ENCODE measurements at regions not wholly inside any gene's neighbourhood (a gene's known extent, or its start where the extent isn't known, plus 50 kb on each side); places are given as distances from the start of the nearest gene placed in this dataset.

DNA sequence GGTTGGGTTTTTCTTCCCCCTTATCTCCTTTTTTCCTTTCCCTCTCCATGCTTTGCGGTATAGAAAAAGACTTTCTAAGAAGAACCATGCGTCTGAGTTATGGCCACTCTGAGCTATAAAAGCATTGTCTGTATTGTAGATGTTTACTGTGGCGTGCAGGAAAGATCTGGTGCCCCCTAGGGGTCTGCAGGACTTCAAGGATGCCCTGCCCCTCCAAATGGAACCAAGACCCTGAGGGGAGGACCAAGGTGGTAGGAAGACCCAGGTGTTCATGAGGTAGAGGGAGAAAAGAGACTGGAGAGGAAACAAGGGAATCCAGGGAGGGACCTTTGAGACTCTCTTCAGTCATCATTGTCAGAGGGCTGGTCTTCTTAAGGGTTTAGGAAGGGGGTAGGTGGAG is 68.8 kb downstream of the CYP26A1 start:
- no peak for DNase-seq
- Histone ChIP-seq H3K27me3 (peaks cover 0 to 7% (median 0%) of the 10 kb centered on the region in 3 donors), H3K9me3 (no peaks in the 10 kb centered on the region), H3K27ac (no peak overlapping the region), H3K4me1 (no peaks in the 10 kb centered on the region), H3K36me3 (no peaks in the 10 kb centered on the region), H3K4me3 (no peak overlapping the region)
- TF ChIP-seq POLR2AphosphoS5 (IDR thresholded peaks at IDR 0.05) (no peak), POLR2A (IDR thresholded peaks at IDR 0.05) (no peak), EP300 (IDR thresholded peaks at IDR 0.05) (no peak)
- TF ChIP-seq, protein P1, sequence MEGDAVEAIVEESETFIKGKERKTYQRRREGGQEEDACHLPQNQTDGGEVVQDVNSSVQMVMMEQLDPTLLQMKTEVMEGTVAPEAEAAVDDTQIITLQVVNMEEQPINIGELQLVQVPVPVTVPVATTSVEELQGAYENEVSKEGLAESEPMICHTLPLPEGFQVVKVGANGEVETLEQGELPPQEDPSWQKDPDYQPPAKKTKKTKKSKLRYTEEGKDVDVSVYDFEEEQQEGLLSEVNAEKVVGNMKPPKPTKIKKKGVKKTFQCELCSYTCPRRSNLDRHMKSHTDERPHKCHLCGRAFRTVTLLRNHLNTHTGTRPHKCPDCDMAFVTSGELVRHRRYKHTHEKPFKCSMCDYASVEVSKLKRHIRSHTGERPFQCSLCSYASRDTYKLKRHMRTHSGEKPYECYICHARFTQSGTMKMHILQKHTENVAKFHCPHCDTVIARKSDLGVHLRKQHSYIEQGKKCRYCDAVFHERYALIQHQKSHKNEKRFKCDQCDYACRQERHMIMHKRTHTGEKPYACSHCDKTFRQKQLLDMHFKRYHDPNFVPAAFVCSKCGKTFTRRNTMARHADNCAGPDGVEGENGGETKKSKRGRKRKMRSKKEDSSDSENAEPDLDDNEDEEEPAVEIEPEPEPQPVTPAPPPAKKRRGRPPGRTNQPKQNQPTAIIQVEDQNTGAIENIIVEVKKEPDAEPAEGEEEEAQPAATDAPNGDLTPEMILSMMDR (IDR thresholded peaks at IDR 0.05): no peak
- intact Hi-C loops (cut with DNase I; ENCODE audit: low total_unique reads): no loop called here
- 88 to 93% (median 90%) methylated on average over 3 of the region's 3 CpGs for WGBS, 5 donors

DNA sequence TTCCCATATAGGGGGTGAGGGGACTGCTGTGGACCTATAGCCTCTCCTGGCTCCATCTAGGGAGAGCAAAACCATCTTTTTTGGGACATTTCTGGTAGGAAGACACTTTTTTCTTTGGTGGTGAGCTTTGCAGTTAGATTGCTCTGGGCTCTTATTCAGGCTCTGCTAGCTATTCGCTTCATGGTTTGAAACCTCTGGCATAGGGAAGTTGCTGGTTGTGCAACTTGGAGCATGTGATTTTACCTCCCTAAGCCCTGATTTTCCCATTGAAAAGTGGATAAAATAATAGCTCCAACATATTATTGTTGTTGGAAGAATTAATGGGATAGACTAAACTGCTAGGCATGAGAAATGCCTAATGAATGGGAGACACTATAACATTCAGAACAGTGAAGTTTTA is 69.6 kb downstream of the CYP26A1 start:
- H3K9me3 ChIP-seq: no peaks in the 10 kb centered on the region
- H3K27ac ChIP-seq: no peak overlapping the region
- no peak for DNase-seq
- TF ChIP-seq POLR2A (IDR thresholded peaks at IDR 0.05) (no peak), POLR2AphosphoS5 (IDR thresholded peaks at IDR 0.05) (no peak), EP300 (IDR thresholded peaks at IDR 0.05) (no peak)
- TF ChIP-seq, protein P1 (IDR thresholded peaks at IDR 0.05): no peak
- no peaks in the 10 kb centered on the region for H3K4me1 ChIP-seq
- no peak overlapping the region for H3K4me3 ChIP-seq
- WGBS, 5 donors: 83 to 97% (median 91%) methylated on average over 1 of the region's 1 CpG
- intact Hi-C loops (cut with DNase I; ENCODE audit: low total_unique reads): no loop called here
- peaks cover 0 to 7% (median 0%) of the 10 kb centered on the region in 3 donors for H3K27me3 ChIP-seq
- H3K36me3 ChIP-seq: no peaks in the 10 kb centered on the region

DNA sequence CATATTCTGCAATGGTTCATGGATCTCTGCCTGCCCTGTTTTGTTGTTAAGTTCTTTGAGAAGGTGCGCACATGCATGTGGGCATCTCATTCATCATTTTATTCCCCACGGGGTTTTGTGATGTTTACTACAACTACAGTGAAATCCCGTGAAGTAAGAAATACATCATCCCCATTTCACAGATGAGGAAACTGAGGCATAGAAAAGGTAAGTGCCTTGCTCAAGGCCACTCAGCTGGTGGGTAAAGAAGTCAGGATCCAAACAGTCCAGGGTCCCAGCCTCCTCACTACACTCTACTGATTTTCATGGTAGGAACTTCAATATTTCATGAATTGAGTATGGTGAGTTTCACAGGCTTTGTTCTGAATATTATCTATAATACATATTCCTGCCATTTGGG is 72.6 kb downstream of the CYP26A1 start:
- no peaks in the 10 kb centered on the region for H3K9me3 ChIP-seq
- no peak overlapping the region for H3K27ac ChIP-seq
- intact Hi-C loops (cut with DNase I; ENCODE audit: low total_unique reads): no loop called here
- no peak for DNase-seq
- 80 to 96% (median 87%) methylated on average over 3 of the region's 3 CpGs for WGBS, 5 donors
- TF ChIP-seq POLR2A (IDR thresholded peaks at IDR 0.05) (no peak), EP300 (IDR thresholded peaks at IDR 0.05) (no peak), POLR2AphosphoS5 (IDR thresholded peaks at IDR 0.05) (no peak)
- TF ChIP-seq, protein P1 (IDR thresholded peaks at IDR 0.05): no peak
- H3K4me3 ChIP-seq: no peak overlapping the region
- H3K36me3 ChIP-seq: no peaks in the 10 kb centered on the region
- peaks cover 0 to 7% (median 0%) of the 10 kb centered on the region in 3 donors for H3K27me3 ChIP-seq
- H3K4me1 ChIP-seq: no peaks in the 10 kb centered on the region

DNA sequence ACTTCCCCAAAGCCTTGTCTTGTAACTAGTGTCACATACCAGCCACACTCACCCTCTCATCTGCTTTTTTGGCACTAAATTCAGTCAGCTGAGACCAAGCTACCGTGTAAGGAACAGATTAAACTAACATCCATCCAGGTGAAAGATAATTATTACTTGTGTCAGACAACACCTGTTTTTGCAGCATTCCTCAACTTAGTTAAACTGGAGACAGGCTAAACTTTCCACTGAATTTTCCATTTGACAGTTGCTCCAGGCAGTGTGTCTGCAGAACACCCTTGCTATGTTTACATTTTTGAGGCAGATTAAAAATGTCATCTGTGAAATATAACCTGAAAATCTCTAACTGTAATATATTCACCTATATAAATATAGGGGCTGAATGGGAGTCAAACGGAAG is 73.6 kb downstream of the CYP26A1 start:
- 35 to 50% (median 40%) methylated on average over 2 of the region's 2 CpGs for WGBS, 5 donors
- Histone ChIP-seq H3K27me3 (peaks cover 0 to 7% (median 0%) of the 10 kb centered on the region in 3 donors), H3K9me3 (no peaks in the 10 kb centered on the region), H3K36me3 (no peaks in the 10 kb centered on the region), H3K27ac (no peak overlapping the region), H3K4me3 (no peak overlapping the region), H3K4me1 (no peaks in the 10 kb centered on the region)
- TF ChIP-seq EP300 (IDR thresholded peaks at IDR 0.05) (no peak), POLR2AphosphoS5 (IDR thresholded peaks at IDR 0.05) (no peak), POLR2A (IDR thresholded peaks at IDR 0.05) (no peak)
- TF ChIP-seq, protein P1 (IDR thresholded peaks at IDR 0.05): no peak
- intact Hi-C loops (cut with DNase I; ENCODE audit: low total_unique reads): no loop called here
- no peak for DNase-seq
